ENCODE measurements at regions not wholly inside any gene's neighbourhood (a gene's known extent, or its start where the extent isn't known, plus 50 kb on each side); places are given as distances from the start of the nearest gene placed in this dataset.

GRCh38 chr13:91074091-91074490 is 273.4 kb upstream of the MIR17HG start:
- TF ChIP-seq CTCF (conservative IDR thresholded peaks at IDR 0.05; ENCODE audit: low read depth, low read length) (no peak), EZH2 (IDR thresholded peaks at IDR 0.05; ENCODE audit: low read length, unreplicated experiment) (no peak)
